Muscle layer of duodenum (tissue), 2 donors: ENCODE measurements at regions not wholly inside any gene's neighbourhood (a gene's known extent, or its start where the extent isn't known, plus 50 kb on each side); places are given as distances from the start of the nearest gene placed in this dataset.
"Not testable (repeated sequence)": the region's sequence is repeated elsewhere in the genome, so short reads cannot be mapped to it uniquely, and the experiment has no call there.

Experiments
- H3K27ac ChIP-seq: one replicate; pipeline ENCODE4 v1.7.0; 2013; ENCODE audit warnings: mild to moderate bottlenecking, low read length
- H3K27me3 ChIP-seq: one replicate; pipeline ENCODE4 v1.7.0; 2013; ENCODE audit warnings: low read depth, mild to moderate bottlenecking, control low read depth, low read length
- H3K36me3 ChIP-seq, 2 donors: one replicate each; pipeline ENCODE4 v1.7.0; 2013; ENCODE audit warnings: low read length in 2 of 2, control low read depth in 1 of 2, mild to moderate bottlenecking in 1 of 2; ENCODE audit not compliant: insufficient read depth in 2 of 2, control insufficient read depth in 1 of 2
- H3K4me1 ChIP-seq, 2 donors: one replicate each; pipeline ENCODE4 v1.7.0; 2013; ENCODE audit warnings: low read length in 2 of 2, mild to moderate bottlenecking in 2 of 2, control low read depth in 1 of 2, moderate library complexity in 1 of 2; ENCODE audit not compliant: insufficient read depth in 2 of 2, control insufficient read depth in 1 of 2
- H3K4me3 ChIP-seq, 2 donors: one replicate each; pipeline ENCODE4 v1.7.0; 2013; ENCODE audit warnings: low read length in 2 of 2, low read depth in 1 of 2, mild to moderate bottlenecking in 1 of 2
- H3K9me3 ChIP-seq, 2 donors: one replicate each; pipeline ENCODE4 v1.7.0; 2013; ENCODE audit warnings: low read length in 2 of 2, control low read depth in 1 of 2, mild to moderate bottlenecking in 1 of 2; ENCODE audit not compliant: control insufficient read depth in 1 of 2
- donor health status: healthy.

DNA sequence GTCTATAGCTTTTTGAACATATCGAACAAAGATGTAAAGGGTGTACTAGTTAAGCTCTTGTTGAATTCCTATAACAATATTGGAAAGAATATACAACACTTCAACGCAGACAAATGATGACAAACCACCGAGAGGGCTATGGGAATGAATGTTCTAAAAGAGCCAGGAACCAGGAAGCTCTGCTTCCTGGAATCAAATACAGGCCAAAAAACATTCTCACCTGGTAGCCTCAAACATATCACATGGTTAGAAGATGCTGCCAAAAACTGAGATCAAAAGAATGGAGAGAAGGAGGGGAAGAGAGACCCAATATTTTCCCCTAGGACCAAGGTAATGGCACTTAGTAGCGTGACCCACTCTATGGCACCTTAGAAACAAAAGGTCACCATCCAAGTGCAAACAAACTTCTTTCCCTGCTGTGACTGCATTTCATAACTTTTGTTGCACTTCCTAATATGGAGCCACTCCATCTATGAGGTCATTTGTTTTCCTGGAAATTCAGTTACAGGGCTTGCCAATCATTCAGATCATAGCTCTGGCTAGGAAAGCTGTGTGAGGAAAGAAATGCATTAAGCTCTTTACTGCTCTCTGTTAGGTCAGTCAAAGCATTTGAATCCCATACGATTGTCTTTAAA lies 199.2 kb upstream of the NT5E start:
- no peak overlapping the region for H3K4me3 ChIP-seq
- no peaks in the 10 kb centered on the region for H3K36me3 ChIP-seq
- H3K4me1 ChIP-seq = no peaks in the 10 kb centered on the region
- peaks cover 0 to 5% of the 10 kb centered on the region in 2 donors for H3K9me3 ChIP-seq
- H3K27me3 ChIP-seq = no peaks in the 10 kb centered on the region
- no peak overlapping the region for H3K27ac ChIP-seq

- H3K27ac ChIP-seq = no peak overlapping the region
- H3K4me1 ChIP-seq = no peaks in the 10 kb centered on the region
- no peaks in the 10 kb centered on the region for H3K27me3 ChIP-seq
- no peaks in the 10 kb centered on the region for H3K36me3 ChIP-seq
- no peak overlapping the region for H3K4me3 ChIP-seq
- H3K9me3 ChIP-seq = no peaks in the 10 kb centered on the region
Measured at GRCh38 chr6:85245004-85245403, 204.9 kb upstream of the NT5E start.

GRCh38 chr6:85241498-85242052 lies 208.3 kb upstream of the NT5E start:
- Histone ChIP-seq H3K4me1 (no peaks in the 10 kb centered on the region), H3K27me3 (no peaks in the 10 kb centered on the region)

DNA sequence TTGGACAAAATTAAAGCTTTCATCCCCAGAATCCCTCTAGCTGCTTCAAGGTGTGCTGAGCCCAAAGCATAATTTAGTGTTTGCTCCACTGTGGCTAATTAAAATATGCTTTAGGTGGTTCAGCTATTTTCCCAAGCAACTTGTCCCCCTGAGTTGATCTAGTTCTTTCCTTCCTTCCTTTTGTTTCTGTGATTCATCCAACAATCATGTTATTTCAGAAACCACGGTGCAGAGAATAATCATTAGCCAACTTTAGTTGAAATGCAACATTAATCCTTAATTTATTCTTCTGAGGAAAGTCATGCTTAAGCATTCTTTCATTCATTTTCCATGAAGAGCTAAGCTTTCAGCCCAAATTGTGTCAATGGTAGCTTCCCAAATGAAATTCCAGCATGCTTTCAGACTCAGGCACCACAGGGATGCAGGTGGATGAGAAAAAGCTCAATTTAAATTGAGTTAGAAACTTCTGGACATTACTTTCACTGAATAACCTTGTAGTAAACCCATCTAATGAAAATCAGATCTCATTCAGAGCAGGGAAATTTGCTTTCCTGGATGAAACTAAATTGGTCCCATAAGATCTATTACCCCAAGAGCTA lies 209.0 kb upstream of the NT5E start:
- Histone ChIP-seq H3K4me3 (no peak overlapping the region), H3K27ac (no peak overlapping the region), H3K27me3 (no peaks in the 10 kb centered on the region), H3K36me3 (no peaks in the 10 kb centered on the region), H3K4me1 (no peaks in the 10 kb centered on the region), H3K9me3 (no peaks in the 10 kb centered on the region)

More at GRCh38 chr6:85241498-85242052, 208.3 kb upstream of the NT5E start:
- no peaks in the 10 kb centered on the region for H3K36me3 ChIP-seq
- no peaks in the 10 kb centered on the region for H3K9me3 ChIP-seq
- H3K4me3 ChIP-seq = no peak overlapping the region
- no peak overlapping the region for H3K27ac ChIP-seq

DNA sequence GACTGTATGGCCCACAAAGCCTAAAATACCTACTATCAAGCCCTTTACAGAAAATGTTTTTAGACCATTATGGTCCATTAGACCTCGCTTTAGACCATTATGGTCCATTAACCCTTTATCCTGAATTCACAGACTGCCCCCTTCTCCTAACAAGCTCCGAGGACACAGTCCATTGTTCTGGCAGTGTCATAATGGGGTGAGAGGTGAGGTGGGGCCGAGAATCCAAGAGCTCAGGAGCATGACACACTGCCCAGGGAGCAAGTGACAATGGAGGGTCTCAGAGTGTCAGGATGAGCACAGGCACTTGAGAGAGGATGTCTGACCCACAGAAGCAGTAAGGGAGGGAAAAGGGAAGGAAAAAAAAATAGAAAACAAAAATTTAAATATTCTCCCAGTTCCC lies 212.4 kb upstream of the NT5E start:
- H3K4me3 ChIP-seq = no peak overlapping the region
- H3K9me3 ChIP-seq = no peaks in the 10 kb centered on the region
- no peak overlapping the region for H3K27ac ChIP-seq
- H3K27me3 ChIP-seq = no peaks in the 10 kb centered on the region
- H3K36me3 ChIP-seq = no peaks in the 10 kb centered on the region
- no peaks in the 10 kb centered on the region for H3K4me1 ChIP-seq

GRCh38 chr6:85236636-85237035 lies 213.2 kb upstream of the NT5E start:
- Histone ChIP-seq H3K27me3 (no peaks in the 10 kb centered on the region), H3K36me3 (no peaks in the 10 kb centered on the region), H3K4me1 (no peaks in the 10 kb centered on the region), H3K9me3 (no peaks in the 10 kb centered on the region), H3K4me3 (no peak overlapping the region), H3K27ac (no peak overlapping the region)

GRCh38 chr6:85227345-85227744 lies 222.5 kb upstream of the NT5E start:
- not testable (repeated sequence) for H3K4me3 ChIP-seq, H3K27me3 ChIP-seq, H3K36me3 ChIP-seq, H3K27ac ChIP-seq, H3K4me1 ChIP-seq
- H3K9me3 ChIP-seq = peaks cover 0 to 18% of the 10 kb centered on the region in 2 donors

- H3K4me1 ChIP-seq, H3K27ac ChIP-seq, H3K36me3 ChIP-seq, H3K4me3 ChIP-seq, H3K27me3 ChIP-seq, H3K9me3 ChIP-seq: not testable (repeated sequence)
Measured at GRCh38 chr6:85212794-85213193, 237.1 kb upstream of the NT5E start.

DNA sequence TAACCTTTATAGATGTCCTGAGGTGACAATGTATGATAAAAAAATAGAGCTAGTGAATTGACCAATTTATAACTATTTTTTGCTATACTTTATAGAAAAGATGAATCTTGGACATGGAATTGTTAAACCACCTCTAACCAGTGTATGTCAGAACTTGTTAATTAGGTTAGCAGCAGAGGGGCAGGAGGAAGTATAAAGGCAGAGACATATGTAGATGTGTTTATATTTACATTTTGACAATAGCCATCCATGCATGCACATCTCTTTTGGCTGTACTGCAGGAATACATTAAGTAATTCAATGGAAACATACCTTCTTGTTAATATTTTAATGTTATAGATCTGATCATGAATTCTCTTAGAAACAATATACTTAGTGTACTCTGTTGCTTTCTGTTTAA lies 254.6 kb upstream of the NT5E start:
- no peaks in the 10 kb centered on the region for H3K4me1 ChIP-seq
- peaks cover 0 to 8% of the 10 kb centered on the region in 2 donors for H3K9me3 ChIP-seq
- no peaks in the 10 kb centered on the region for H3K27me3 ChIP-seq
- H3K27ac ChIP-seq = no peak overlapping the region
- peaks cover 0 to 3% of the 10 kb centered on the region in 2 donors for H3K36me3 ChIP-seq
- H3K4me3 ChIP-seq = no peak overlapping the region

DNA sequence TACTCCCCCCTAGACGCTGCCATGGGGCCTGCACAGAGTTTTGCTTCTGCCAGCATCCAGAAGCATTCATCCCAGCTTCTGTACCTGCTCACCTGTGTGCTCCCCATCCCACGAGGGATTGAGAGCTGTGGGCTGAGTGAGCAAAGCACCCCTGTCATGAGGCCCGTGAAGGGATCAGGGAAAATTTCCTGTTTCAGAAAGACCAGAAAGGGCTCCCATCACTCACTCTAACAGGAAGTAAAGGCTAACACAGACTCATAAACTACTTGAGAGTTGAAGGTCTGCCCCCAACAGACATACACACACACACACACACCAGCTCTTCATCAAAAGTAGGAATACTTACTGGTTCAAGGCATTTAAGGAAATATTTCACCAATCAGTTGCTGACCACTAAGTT lies 256.5 kb upstream of the NT5E start:
- peaks cover 0 to 8% of the 10 kb centered on the region in 2 donors for H3K9me3 ChIP-seq
- H3K36me3 ChIP-seq = peaks cover 0 to 3% of the 10 kb centered on the region in 2 donors
- no peak overlapping the region for H3K27ac ChIP-seq
- no peaks in the 10 kb centered on the region for H3K27me3 ChIP-seq
- no peaks in the 10 kb centered on the region for H3K4me1 ChIP-seq
- no peak overlapping the region for H3K4me3 ChIP-seq

GRCh38 chr6:85192596-85192995 lies 257.3 kb upstream of the NT5E start:
- H3K9me3 ChIP-seq = peaks cover 0 to 11% of the 10 kb centered on the region in 2 donors
- no peak overlapping the region for H3K27ac ChIP-seq
- no peaks in the 10 kb centered on the region for H3K27me3 ChIP-seq
- peaks cover 0 to 3% of the 10 kb centered on the region in 2 donors for H3K36me3 ChIP-seq
- no peak overlapping the region for H3K4me3 ChIP-seq
- no peaks in the 10 kb centered on the region for H3K4me1 ChIP-seq

GRCh38 chr6:85192186-85192585 lies 257.7 kb upstream of the NT5E start:
- Histone ChIP-seq H3K27me3 (no peaks in the 10 kb centered on the region), H3K9me3 (peaks cover 0 to 11% of the 10 kb centered on the region in 2 donors), H3K4me3 (no peak overlapping the region), H3K36me3 (peaks cover 0 to 3% of the 10 kb centered on the region in 2 donors), H3K27ac (no peak overlapping the region), H3K4me1 (no peaks in the 10 kb centered on the region)
